ENCODE measurements at regions not wholly inside any gene's neighbourhood (a gene's known extent, or its start where the extent isn't known, plus 50 kb on each side); places are given as distances from the start of the nearest gene placed in this dataset.

- no peak overlapping the region for H3K4me3 ChIP-seq (ENCODE audit: low read depth, low read length)
- DNase-seq (ENCODE audit: low read depth) = peak; percentile 42
Measured at GRCh38 chr6:126947070-126947469, 171.4 kb upstream of the RSPO3 start.

GRCh38 chr6:126949786-126950185 lies 168.7 kb upstream of the RSPO3 start:
- TF ChIP-seq, protein P1, sequence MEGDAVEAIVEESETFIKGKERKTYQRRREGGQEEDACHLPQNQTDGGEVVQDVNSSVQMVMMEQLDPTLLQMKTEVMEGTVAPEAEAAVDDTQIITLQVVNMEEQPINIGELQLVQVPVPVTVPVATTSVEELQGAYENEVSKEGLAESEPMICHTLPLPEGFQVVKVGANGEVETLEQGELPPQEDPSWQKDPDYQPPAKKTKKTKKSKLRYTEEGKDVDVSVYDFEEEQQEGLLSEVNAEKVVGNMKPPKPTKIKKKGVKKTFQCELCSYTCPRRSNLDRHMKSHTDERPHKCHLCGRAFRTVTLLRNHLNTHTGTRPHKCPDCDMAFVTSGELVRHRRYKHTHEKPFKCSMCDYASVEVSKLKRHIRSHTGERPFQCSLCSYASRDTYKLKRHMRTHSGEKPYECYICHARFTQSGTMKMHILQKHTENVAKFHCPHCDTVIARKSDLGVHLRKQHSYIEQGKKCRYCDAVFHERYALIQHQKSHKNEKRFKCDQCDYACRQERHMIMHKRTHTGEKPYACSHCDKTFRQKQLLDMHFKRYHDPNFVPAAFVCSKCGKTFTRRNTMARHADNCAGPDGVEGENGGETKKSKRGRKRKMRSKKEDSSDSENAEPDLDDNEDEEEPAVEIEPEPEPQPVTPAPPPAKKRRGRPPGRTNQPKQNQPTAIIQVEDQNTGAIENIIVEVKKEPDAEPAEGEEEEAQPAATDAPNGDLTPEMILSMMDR (conservative IDR thresholded peaks at IDR 0.05; ENCODE audit: low read depth, low read length) = no peak
- H3K4me3 ChIP-seq (ENCODE audit: low read depth, low read length) = no peak overlapping the region
- no peak for DNase-seq (ENCODE audit: low read depth)

More at GRCh38 chr6:126947070-126947469, 171.4 kb upstream of the RSPO3 start:
- TF ChIP-seq, protein P1 (conservative IDR thresholded peaks at IDR 0.05; ENCODE audit: low read depth, low read length) = no peak

DNA sequence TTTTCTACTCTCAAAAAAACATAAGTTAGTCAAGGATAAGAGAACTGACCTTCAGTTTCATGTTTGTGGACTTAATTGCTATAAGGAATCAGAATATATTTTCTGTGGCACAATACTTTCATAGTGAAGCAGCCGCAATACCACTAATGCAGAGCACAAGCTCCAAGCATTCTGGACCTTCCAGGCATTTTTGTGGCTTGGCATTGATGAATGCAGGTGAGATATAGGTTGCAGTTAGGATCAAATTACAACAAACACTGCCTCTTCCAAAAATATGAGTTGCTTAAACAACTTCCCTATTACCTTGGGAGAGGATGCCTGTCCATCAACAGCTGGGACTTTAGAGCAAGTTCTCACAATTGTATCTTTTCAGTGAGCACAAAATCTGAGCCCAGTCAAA lies 162.8 kb upstream of the RSPO3 start:
- no peak overlapping the region for H3K4me3 ChIP-seq (ENCODE audit: low read depth, low read length)
- no peak for DNase-seq (ENCODE audit: low read depth)
- TF ChIP-seq, protein P1 (conservative IDR thresholded peaks at IDR 0.05; ENCODE audit: low read depth, low read length) = no peak

- DNase-seq (ENCODE audit: low read depth) = no peak
- no peak overlapping the region for H3K4me3 ChIP-seq (ENCODE audit: low read depth, low read length)
- TF ChIP-seq, protein P1 (conservative IDR thresholded peaks at IDR 0.05; ENCODE audit: low read depth, low read length) = no peak
Measured at GRCh38 chr6:126957721-126958120, 160.8 kb upstream of the RSPO3 start.

DNA sequence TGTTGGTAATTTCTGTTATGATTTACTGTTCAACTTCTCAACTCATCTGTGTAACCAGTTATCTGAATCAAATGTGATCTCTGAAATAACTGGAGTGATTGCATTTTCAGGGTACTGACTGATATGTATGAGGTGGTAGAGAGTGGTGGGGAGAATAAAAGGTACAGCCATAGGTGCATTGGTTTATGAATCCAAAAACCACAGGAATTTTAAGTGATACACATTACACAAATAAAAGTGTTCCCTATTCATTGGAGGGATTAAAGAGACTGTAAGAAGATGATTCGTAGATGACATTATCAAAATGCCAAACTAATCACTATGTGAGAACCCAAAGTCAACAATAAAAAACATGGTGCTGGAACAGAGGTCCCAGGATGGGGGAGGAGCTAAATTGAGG lies 158.7 kb upstream of the RSPO3 start:
- TF ChIP-seq, protein P1 (conservative IDR thresholded peaks at IDR 0.05; ENCODE audit: low read depth, low read length) = no peak
- H3K4me3 ChIP-seq (ENCODE audit: low read depth, low read length) = no peak overlapping the region
- DNase-seq (ENCODE audit: low read depth) = no peak

DNA sequence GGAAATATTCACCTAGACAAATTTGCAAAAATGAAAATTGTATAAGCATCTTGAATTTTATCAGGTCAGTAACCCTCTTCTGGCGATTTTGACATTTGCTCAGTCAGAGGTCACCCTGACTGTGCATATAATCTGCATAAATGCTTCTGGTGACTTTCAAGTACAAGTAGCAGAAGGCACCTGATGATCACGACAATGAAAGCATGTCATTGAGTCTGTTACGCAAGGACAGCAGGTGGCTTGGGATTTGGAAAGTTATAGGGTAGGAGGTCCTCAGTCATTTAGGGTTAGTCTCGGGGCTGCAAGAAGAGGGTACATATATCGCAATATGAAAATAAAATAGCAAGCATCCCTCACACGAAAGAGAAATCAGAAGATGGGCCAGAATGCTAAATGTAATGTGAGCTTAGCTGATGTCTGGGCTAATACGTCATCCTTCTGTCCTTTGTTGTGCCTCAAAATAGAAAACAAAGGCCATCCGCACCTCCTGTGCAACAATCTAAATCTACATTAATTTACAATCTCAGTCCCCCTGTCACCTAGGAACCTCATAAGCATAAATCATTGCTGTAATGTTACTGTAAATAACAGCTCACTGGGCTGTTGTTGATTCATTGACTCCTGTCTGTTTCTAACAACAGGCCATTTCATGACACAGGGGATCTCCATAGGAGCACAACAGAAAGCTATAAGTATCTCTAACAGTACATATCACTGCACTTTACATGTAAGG lies 155.2 kb upstream of the RSPO3 start:
- H3K4me3 ChIP-seq (ENCODE audit: low read depth, low read length) = no peak overlapping the region
- DNase-seq (ENCODE audit: low read depth) = no peak
- TF ChIP-seq, protein P1 (conservative IDR thresholded peaks at IDR 0.05; ENCODE audit: low read depth, low read length) = no peak

Data from choroid plexus epithelial cell (primary cell).